ENCODE measurements at regions not wholly inside any gene's neighbourhood (a gene's known extent, or its start where the extent isn't known, plus 50 kb on each side); places are given as distances from the start of the nearest gene placed in this dataset.
"Not testable (repeated sequence)": the region's sequence is repeated elsewhere in the genome, so short reads cannot be mapped to it uniquely, and the experiment has no call there.

GRCh38 chr4:79613269-79613935 lies 205.4 kb upstream of the GK2 start:
- DNase-seq (ENCODE audit: low read depth): no peak

DNA sequence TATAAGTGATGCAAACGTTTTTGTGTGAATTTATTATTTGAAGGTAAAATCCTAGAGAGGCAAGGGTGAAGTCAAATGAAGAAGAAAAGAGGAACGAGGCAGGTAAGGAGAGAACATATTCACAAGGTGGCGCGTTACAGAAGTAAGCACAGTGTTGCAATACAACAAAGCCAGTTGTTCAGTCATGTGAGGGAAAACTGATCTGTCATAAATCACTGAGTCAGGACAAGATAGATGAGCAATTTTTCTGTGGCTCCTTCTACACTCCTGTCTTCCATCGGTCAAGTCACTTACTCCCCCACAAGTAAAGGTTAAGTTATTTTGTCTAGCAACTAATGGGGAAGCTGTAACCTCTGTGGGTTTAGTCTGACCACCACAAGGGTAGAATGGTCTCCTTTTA lies 203.0 kb upstream of the GK2 start:
- DNase-seq (ENCODE audit: low read depth): no peak

- DNase-seq (ENCODE audit: low read depth): peak; percentile 9
Observed at GRCh38 chr4:79609817-79610216, 201.8 kb upstream of the GK2 start.

DNA sequence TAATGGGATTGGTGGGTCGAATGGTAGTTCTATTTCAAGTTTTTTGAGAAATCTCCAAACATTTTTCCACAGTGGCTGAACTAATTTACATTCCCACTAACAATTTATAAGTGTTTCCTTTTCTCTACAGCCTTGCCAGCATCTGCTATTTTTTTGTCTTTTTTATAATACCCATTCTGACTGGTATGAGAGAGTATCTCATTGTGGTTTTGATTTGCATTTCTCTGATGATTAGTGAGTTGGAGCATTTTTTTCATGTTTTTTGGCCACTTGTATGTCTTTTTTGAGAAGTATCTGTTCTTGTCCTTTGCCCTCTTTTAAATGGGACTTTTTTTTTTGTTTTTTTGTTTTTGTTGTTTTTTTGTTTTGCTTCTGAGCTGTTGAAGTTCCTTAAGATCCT lies 200.0 kb upstream of the GK2 start:
- no peak for DNase-seq (ENCODE audit: low read depth)

DNA sequence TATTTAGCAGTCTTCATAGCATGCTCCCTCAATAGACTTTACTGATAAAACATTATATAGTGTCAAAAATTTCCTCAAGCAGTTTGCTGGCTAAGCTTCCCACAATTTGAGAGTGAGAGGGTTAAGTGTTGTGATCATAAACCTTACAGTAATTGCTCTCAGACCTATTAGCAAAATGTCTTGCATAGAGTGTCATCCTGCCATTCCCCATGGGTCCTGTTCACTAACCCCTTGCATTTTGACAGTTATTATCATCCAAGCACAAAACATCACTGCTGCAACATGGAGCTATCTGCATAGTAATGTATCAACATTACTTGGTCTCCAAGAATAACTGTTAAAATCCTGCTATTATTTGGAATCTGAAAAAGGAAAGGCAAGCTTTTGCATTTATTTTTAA lies 196.1 kb upstream of the GK2 start:
- DNase-seq (ENCODE audit: low read depth): no peak

- no peak for DNase-seq (ENCODE audit: low read depth)
Observed at GRCh38 chr4:79603681-79604080, 195.7 kb upstream of the GK2 start.

DNA sequence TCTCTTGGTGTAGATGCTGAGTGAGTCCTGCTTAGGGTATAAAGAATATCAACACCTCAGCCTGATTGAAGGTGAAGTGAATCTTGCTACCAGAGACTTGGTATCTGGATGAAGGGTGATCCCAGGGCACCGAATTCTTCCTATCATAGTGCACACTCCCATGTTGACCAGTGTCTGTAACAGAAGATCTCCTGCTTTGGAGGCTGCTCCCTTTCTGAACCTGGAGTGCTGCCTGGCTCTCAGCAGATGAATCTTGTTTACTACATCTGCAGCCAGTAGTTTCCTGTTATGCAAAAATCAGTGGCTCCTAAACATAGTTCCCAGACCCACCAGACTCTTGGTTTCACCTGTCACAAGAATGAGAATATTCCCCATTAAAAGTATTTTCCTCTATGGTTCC lies 191.7 kb upstream of the GK2 start:
- no peak for DNase-seq (ENCODE audit: low read depth)

GRCh38 chr4:79598801-79599200 lies 190.8 kb upstream of the GK2 start:
- no peak for DNase-seq (ENCODE audit: low read depth)

DNA sequence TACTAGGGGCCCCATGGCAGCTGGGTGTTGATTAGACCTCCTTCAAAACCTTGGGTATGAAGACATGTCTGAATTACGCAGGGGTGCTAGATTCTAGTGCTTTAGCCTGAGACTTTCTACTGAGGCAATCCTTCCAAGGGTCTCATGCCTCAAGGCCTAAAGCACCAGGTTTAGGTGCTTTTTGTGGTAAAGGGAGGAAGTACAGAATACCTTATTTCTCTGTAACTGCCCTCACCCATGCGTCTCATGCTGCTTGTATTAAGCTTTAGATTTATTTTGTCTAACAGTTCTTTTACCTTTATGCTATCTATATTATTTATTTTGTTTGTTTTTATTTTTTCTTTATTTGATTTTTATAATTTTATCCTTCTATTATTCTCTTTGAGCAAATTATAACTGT lies 190.2 kb upstream of the GK2 start:
- no peak for DNase-seq (ENCODE audit: low read depth)

GRCh38 chr4:79597266-79597665 lies 189.2 kb upstream of the GK2 start:
- DNase-seq (ENCODE audit: low read depth): peak; percentile 62

DNA sequence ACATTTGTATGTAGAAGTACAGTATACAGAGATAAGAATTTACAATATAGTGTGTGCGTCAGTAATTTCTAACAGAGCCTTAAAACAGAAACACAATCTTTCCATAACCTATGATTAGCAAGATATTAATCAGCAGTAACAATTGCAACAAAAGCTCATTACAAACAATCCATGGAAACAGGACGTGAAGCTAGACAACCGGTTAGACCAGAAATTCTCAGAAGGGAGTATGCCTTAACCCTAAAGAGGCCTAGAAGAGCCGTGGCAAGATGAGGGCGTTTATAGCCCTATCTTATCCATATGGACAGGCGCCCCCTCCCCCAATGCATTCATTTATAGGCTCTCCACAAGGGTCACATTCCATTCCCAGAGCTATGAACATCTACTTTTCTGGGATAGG lies 184.2 kb upstream of the GK2 start:
- DNase-seq (ENCODE audit: low read depth): not testable (repeated sequence)

- peak; percentile 2 for DNase-seq (ENCODE audit: low read depth)
Observed at GRCh38 chr4:79588679-79589078, 180.7 kb upstream of the GK2 start.

DNA sequence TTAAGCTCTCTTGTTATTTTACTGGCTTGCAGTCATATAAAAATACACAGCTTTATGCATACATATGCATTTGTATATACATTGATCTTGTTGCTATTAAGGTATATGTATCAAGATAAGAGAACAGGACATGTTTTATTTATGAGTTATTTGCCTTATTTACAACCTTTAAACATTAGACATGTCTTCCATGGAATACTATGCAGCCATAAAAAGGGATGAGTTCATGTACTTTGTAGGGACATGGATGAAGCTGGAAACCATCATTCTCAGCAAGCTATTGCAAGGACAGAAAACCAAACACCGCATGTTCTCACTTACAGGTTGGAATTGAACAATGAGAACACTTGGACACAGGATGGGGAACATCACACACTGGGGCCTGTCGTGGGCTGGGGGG lies 179.2 kb upstream of the GK2 start:
- DNase-seq (ENCODE audit: low read depth): not testable (repeated sequence)

DNA sequence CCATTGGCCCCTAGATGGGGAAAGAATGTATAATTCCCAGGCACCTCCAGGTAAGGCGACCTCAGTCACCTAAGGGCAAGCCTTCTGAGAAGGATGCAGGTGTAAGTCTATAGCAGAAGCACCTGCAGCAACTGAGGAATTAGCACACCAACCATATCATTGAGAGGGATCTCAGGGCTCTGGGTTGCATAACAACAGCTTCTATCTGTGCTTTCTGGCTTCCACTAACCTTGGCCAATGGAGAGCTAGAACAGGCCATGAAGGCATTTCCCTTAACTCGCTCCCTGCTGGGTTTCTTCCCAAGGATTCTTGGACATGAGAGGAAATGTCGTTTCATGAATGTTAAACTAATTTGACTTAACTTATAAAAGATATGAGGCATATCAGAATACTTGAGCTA lies 177.8 kb upstream of the GK2 start:
- DNase-seq (ENCODE audit: low read depth): no peak

DNA sequence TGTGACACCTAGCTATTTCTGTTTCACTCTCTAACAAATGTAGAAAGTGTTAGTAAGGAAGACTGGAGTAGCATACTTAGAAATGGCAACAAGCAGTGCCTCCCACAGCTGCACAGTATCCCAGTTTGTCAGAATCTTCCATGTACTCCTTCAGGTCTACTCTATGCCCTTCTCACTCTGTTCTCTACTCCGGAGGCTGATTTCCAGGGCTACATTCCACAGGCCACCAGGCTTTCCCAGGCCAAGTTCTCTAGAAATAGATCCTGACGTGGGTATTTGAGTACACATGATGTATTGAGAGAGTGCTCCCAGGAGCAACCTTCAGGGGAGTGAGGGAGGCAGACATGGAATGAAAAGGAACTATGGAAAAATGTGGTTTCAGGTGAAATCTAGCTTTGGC lies 177.3 kb upstream of the GK2 start:
- DNase-seq (ENCODE audit: low read depth): no peak

DNA sequence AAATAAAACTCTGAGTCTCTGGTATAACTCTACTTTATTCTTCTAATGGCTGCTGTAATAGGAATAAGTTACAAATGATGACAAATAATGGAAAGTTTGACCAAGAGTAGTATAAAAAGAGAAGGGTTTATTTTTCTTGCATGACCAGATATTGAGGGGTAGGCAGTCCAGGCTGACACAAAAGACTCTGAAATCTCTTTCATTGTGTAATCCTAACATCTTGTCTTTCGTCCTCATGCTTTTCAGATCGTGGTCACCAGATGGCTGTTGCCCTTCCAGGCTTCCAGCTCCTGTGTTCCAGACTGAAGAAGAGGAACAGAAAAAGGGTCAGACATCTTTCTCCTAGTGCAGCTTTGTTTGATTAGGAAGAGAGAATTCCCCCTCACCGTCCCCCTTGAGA lies 176.9 kb upstream of the GK2 start:
- no peak for DNase-seq (ENCODE audit: low read depth)

GRCh38 chr4:79584352-79584751 lies 176.3 kb upstream of the GK2 start:
- no peak for DNase-seq (ENCODE audit: low read depth)

DNA sequence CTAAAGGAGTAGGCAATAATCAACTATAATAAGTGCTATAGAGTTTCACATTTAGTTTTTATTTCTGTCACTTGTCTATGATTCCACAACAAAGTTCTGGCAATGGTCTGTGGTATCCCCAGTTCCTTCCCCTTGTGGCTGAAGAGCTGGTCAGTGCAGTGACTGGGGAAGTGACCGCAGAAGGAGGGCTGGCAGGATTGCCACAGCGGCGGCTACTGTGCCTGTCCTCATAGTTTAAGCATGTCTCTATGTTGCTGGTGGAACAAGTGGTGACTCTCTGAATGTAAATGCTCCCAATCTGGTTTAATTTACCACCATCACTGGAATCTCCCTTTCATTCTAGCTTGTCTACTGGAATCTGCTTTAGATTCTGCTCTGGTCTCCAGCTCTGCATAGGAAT lies 170.6 kb upstream of the GK2 start:
- DNase-seq (ENCODE audit: low read depth): no peak

DNA sequence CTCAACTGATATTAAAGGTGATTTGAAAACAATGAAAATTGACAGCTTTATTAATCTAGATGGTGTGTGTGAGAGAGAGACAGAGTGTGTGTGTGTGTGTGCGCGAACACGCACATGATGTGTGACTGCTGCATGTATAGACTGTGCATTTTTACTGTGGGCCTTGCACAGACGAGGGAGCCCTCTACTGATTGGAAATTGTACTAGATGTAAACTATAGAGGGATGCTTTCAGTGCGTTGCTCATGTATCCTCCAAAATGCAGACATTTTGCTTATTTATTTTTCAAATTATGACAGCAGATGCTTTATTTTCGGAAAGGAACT lies 168.4 kb upstream of the GK2 start:
- DNase-seq (ENCODE audit: low read depth): peak; percentile 7

- no peak for DNase-seq (ENCODE audit: low read depth)
Observed at GRCh38 chr4:79575709-79576428, 167.8 kb upstream of the GK2 start.

- no peak for DNase-seq (ENCODE audit: low read depth)
Observed at GRCh38 chr4:79574741-79575451, 166.9 kb upstream of the GK2 start.

DNA sequence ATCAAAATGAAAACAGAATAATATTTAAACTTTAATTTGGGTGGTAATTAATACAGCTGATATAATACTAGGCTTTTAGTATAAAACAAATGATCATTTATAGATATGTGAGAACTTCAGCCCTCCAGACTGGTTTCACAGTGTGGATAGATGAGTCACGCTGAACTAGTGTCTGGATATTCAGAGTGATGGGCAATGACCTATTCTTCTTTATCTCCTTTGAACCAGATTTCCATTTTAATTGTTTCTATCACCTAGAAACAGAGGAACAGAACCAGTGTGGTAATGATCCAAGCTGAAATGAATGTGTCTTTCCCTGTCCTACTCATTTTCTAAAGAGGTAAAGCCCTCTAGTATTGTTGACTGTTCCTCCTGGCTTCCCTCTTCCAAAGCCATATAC lies 155.2 kb upstream of the GK2 start:
- no peak for DNase-seq (ENCODE audit: low read depth)

DNA sequence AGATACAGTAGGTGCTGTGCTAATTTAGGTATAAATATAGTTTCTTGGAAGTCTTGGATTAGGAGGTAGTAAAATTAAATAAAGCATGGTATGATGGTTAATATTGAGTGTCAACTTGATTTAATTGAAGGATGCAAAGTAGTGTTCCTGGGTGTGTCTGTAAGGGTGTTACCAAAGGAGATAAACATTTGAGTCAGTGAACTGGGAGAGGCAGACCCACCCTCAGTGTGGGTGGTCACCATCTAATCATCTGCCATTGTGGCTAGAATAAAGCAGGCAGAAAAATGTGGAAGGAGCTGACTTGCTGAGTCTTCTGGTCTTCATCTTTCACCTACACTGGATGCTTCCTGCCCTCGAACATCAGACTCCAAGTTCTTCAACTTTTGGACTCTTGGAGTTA lies 153.7 kb upstream of the GK2 start:
- DNase-seq (ENCODE audit: low read depth): no peak
